Activated CD8-positive, alpha-beta T cell treated with anti-CD3 and anti-CD28 coated beads for 36 hours (primary cell): ENCODE measurements at regions not wholly inside any gene's neighbourhood (a gene's known extent, or its start where the extent isn't known, plus 50 kb on each side); places are given as distances from the start of the nearest gene placed in this dataset.

Experiments used
- ATAC-seq: fragments of 200-7000 bp; cut with Tn5 transposase; one replicate; pipeline ENCODE4 v1.10.0; 2021; ENCODE audit warnings: mild to moderate bottlenecking, moderate library complexity
- CTCF ChIA-PET: fragments of 350-600 bp; sonication (Branson Sonifier 250); formaldehyde crosslinking; loops from one replicate; lab custom pipeline; 2021; ENCODE audit warnings: antibody characterized with exemption; lab: Charles Lee
- POLR2A ChIA-PET: fragments of 350-600 bp; sonication (Branson Sonifier 250); formaldehyde crosslinking; loops from one replicate; lab custom pipeline; 2021; ENCODE audit warnings: antibody characterized with exemption; lab: Charles Lee
- DNase-seq: peaks from one replicate; pipeline ENCODE4 v3.0.0-alpha.2; 2020
- H3K27ac Mint-ChIP-seq: one replicate; pipeline ENCODE4 v1.8.0; 2021; ENCODE audit warnings: mild to moderate bottlenecking, mixed read lengths
- H3K27me3 Mint-ChIP-seq: one replicate; pipeline ENCODE4 v1.8.0; 2021; ENCODE audit warnings: mixed read lengths
- H3K36me3 Mint-ChIP-seq: one replicate; pipeline ENCODE4 v1.8.0; 2021; ENCODE audit warnings: low read depth, mixed read lengths
- H3K4me1 Mint-ChIP-seq: one replicate; pipeline ENCODE4 v1.8.0; 2021; ENCODE audit warnings: low read depth, mixed read lengths
- H3K4me3 Mint-ChIP-seq: one replicate; pipeline ENCODE4 v1.8.0; 2021; ENCODE audit warnings: mild to moderate bottlenecking, moderate library complexity, mixed read lengths
- H3K9me3 Mint-ChIP-seq: one replicate; pipeline ENCODE4 v1.8.0; 2021; ENCODE audit warnings: mixed read lengths
- CTCF ChIP-seq: fragments of 200-600 bp; IDR thresholded peaks from one replicate; pipeline ENCODE4 v1.8.0; 2022; ENCODE audit warnings: antibody characterized with exemption, mild to moderate bottlenecking
- intact Hi-C: fragments of 100-400 bp; cut with micrococcal nuclease; formaldehyde crosslinking; loops from one replicate; pipeline ENCODE4 v1.10.0; 2022

DNA sequence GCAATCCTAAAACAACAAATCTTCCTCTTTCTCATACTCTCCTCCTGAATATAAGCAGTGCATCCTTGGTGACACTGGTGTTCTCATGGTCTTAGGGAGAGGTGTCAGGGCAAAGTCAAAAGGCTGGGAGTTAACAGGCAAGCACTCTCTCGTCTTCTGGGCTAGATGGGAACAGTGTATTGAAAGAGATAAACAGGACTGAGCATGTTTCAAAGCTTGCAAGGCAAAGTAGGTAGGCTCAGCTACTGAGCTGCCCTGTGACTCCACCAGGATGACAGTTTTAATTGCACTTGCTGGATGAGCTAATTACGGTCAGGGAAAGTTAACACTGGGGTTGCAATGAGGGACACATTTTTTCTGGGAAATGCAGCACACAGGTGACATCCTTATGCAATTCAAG lies 554.9 kb upstream of the NRP1 start:
- DNase-seq (no peak), ATAC-seq (no peak)
- H3K27ac Mint-ChIP-seq: no peak overlapping the region
- no peak for TF ChIP-seq CTCF
- H3K4me1 Mint-ChIP-seq: no peaks in the 10 kb centered on the region
- ChIA-PET CTCF (no interaction called here), POLR2A (no interaction called here)
- H3K9me3 Mint-ChIP-seq: no peaks in the 10 kb centered on the region
- peaks cover 2% of the 10 kb centered on the region for H3K27me3 Mint-ChIP-seq
- intact Hi-C loops: no loop called here
- H3K4me3 Mint-ChIP-seq: no peak overlapping the region
- H3K36me3 Mint-ChIP-seq: no peaks in the 10 kb centered on the region

DNA sequence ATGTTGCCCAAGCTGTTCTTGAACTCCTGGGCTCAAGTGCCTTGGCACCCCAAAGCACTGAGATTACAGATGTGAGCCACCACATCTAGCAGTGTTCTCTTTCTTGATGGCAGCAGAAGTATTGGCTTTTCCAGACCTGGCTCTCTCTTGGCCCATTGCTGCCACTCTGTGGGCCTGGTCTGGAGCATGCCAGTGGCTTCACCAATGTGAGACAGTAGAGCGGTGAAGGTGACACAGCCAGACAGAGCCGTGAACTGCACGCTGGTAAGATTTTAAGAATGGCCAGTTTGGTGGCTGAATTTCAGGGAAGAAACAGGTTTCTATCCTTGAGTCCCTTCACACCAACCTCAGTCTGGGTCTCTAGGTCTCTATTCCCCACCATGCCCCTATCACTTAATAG lies 552.7 kb upstream of the NRP1 start:
- no peak for TF ChIP-seq CTCF
- POLR2A ChIA-PET: no interaction called here
- intact Hi-C loops: no loop called here

GRCh38 chr10:33886299-33886698 lies 551.8 kb upstream of the NRP1 start:
- intact Hi-C loops: no loop called here
- ChIA-PET POLR2A (no interaction called here), CTCF (no interaction called here)
- Mint-ChIP-seq H3K4me1 (no peaks in the 10 kb centered on the region), H3K9me3 (no peaks in the 10 kb centered on the region), H3K27ac (no peak overlapping the region), H3K36me3 (no peaks in the 10 kb centered on the region), H3K27me3 (peaks cover 2% of the 10 kb centered on the region), H3K4me3 (no peak overlapping the region)
- no peak for TF ChIP-seq CTCF
- DNase-seq (no peak), ATAC-seq (no peak)

More for the DNA sequence above, 552.7 kb upstream of the NRP1 start:
- DNase-seq (no peak), ATAC-seq (no peak)
- Mint-ChIP-seq H3K27me3 (peaks cover 2% of the 10 kb centered on the region), H3K4me1 (no peaks in the 10 kb centered on the region), H3K36me3 (no peaks in the 10 kb centered on the region), H3K9me3 (no peaks in the 10 kb centered on the region), H3K4me3 (no peak overlapping the region), H3K27ac (no peak overlapping the region)
- CTCF ChIA-PET: no interaction called here

DNA sequence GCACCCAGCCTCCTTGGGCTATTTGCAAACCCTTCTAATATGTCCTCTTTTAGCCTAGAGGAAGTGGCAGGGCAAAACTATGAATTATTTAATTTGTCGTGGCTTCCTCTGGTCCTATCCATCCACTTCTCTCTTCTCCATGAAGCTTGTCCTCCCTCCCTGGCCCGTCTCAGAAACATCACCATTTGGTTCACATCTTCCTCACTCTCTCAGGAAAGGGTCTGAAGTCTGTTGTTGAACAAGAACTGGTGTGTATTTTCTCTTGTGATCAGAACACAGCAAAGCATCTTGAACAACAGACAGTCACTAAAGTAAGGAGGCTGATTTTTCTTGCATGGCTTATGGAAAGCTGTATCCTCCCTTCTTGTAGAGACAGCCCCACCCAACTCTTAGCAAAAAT lies 550.1 kb upstream of the NRP1 start:
- Mint-ChIP-seq H3K4me3 (no peak overlapping the region), H3K9me3 (peaks cover 2% of the 10 kb centered on the region), H3K36me3 (no peaks in the 10 kb centered on the region), H3K27me3 (peaks cover 7% of the 10 kb centered on the region), H3K27ac (no peak overlapping the region), H3K4me1 (no peaks in the 10 kb centered on the region)
- DNase-seq: no peak
- CTCF ChIA-PET: no interaction called here
- no peak for TF ChIP-seq CTCF
- intact Hi-C loops: no loop called here
- no peak for ATAC-seq
- POLR2A ChIA-PET: no interaction called here

- Mint-ChIP-seq H3K4me3 (no peak overlapping the region), H3K9me3 (peaks cover 2% of the 10 kb centered on the region), H3K27me3 (peaks cover 7% of the 10 kb centered on the region), H3K27ac (no peak overlapping the region), H3K36me3 (no peaks in the 10 kb centered on the region), H3K4me1 (no peaks in the 10 kb centered on the region)
- ChIA-PET POLR2A (no interaction called here), CTCF (interaction anchor here (1.3 kb wide), 1 partner anchor 14 kb away, joined by 3 read pairs; no protein-coding TSS in a partner anchor)
- TF ChIP-seq CTCF: no peak
- intact Hi-C loops: no loop called here
- ATAC-seq (no peak), DNase-seq (no peak)
Observed at GRCh38 chr10:33883881-33884280, 549.4 kb upstream of the NRP1 start.
